ENCODE measurements at regions not wholly inside any gene's neighbourhood (a gene's known extent, or its start where the extent isn't known, plus 50 kb on each side); places are given as distances from the start of the nearest gene placed in this dataset.
A peak's percentile ranks its signal among the peaks of the same experiment; 100 is the strongest.

DNA sequence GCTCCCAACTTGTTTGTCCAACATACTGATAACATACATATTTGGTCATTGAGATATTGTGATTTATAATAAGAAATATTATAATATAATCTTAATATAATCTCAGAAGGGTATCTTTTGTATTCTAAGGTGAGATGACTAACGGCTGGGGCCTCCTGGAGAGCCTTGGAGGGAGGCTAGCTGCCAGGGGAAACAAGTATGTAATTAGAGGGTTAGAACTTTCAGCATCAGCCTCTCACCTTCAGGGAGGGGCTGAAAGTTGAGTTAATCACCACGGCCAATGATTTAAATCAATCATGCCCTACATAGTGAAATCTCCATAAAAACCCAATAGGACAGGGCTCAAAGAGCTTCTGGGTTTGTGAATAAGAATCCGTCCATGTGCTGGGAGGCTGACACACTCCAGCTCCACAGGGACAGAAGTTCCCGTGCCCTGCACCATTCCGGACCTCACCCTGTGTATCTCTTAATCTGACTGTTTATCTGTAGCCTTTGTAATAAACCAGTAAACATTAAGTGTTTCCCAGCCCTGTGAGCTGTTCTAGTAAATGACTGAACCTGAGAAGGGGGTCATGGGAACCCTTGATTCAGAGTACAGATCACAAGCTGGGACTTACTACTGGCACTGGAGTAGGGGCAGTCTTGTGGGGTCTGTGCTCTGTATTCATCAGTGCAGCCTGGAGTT, 86.3 kb upstream of the STEAP1B start:
- no peak for DNase-seq

DNA sequence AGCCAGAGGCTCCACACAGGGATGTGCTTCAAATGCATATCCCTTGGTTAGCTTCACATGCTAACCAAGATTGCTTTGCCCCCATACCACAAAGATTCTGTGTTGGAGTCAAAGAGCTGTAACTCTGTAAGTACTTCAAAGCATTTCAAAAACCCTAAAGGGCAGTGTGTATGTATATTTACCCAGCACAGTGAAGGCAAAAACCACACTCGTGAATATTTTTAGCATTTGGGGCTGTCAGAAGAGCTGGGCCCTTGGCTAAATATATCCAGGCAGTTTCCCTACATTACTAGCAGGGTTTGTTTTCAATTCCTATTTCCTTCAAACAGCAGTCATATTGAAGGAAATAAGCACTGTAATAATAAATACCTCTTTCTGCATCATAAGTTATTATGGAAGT, 84.2 kb upstream of the STEAP1B start:
- no peak for DNase-seq

DNA sequence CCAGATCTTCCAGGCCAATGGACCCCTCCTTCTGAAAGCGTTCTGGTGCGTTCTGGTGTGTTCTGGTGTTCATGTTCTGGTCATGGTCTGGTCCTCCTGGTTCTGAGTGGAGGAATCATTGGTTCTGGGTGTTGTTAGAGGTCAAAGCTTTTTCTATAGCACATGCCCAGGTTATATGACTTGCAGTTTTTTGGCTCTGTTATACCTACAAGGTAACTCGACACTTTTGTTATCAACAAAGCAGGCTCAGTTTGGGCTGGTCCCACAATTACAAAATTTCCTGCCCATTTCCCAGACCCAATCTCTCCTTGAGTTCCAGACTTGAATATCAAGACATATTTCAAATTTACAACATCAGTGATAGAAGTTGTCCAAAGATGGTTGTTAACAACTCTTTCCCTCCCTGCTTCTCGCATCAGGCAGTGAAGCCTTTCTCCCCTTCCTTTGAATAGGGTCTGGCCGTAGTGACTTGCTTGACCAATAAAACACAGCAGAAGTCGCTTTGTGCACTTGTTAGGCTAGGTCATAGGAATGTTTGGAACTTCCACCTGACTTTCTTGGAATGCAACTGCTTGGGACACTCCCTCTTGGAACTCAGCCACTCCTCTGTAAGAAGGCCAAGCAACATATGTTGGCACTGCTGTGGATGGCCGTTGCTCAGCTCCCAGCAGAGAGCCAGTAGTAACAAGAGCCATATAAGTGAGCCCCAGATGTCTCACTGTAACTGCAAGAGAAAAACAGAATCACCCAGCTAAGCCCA, 83.1 kb upstream of the STEAP1B start:
- no peak for DNase-seq

DNA sequence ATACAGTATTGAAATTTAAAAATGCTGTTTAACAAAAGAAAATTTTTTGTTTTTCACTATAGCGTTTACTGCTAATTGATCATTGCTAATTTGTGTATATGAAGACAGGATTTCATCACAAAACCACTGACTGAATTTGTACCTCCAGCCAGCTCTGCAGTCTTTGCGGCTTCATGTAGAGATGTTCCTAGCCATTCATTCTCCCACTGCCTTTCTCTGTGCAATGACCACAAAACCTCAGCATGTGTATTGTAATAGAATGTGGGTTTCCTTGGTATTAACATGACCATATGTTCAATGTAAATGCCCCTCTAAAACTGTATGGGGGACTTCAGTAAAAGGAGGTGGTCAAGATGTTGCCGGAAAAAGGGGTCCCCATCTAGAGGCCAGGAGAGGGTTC, 81.1 kb upstream of the STEAP1B start:
- no peak for DNase-seq

DNA sequence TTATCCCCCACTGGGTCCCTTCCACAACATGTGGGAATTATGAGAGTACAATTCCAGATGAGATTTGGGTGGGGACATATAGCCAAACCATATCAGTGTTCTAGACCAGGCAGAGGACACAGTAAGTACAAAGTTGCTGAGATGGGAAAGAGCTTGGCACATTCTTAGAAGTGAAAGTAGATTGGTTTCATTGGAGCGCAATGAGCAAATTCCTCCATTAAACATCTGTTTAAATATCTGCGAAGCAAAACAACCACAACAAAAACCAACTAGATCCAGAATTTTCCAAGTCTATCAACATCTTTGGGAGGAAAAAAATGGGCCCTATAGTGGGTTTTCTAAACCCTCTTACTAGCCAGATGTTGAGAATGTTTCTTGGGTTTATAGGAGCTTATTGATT, 80.0 kb upstream of the STEAP1B start:
- no peak for DNase-seq

DNA sequence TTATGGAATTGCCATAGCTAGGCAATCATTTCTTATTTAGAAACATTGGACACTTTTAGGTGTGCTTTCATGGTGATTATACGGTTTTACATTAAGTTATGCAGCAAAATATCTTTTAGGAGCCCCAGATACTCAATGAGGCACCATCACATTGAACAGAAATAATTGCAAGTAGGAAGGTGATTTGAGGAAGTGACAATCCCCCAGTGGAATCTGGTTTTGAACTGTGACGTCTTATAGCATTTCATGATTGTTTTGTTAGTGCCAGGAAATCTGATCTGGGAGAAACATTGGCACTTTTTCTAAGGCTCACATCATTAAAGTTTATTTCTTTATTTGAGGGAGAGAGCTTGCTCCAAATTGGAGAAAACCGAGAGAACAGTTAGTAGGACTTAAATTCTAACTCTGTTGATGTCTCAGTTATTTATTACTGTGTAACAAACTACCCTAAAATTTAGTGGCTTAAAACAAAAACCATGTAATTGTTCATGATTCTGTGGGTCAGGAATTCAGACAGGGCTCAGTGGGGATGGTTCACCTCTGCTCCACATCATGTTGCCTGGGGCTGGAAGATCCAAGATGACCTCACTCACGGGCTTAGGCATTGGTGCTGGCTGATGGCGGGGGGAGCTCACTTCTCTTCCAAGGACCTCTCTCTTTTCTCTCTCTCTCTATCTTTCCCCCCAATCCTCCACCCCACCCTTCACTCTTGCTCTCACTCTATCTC, 78.2 kb upstream of the STEAP1B start:
- no peak for DNase-seq

DNA sequence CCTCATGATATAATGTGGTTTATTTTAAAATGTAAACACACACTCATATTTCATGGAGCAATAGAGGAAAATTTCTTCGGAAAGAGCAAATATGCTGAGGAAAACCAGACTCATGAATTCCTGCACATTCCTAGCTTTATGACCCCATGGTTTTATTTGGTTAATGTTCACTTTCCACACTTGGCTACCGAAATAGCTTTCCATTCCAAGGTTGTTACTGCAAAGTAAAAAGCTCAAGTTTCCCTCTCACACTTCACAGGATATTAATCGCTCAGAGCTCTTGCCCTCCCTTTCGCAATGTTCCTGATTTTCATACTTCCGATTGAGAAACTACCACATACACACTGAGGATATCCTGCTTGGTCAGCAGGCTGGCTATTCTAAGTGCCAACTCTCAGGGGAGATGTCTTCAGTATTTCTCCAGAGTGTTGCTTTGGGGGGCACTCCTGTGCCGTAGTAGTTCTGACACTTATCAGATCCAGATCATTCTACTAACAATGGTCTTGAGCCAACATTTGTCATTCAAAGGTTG, 77.5 kb upstream of the STEAP1B start:
- DNase-seq = no peak

DNA sequence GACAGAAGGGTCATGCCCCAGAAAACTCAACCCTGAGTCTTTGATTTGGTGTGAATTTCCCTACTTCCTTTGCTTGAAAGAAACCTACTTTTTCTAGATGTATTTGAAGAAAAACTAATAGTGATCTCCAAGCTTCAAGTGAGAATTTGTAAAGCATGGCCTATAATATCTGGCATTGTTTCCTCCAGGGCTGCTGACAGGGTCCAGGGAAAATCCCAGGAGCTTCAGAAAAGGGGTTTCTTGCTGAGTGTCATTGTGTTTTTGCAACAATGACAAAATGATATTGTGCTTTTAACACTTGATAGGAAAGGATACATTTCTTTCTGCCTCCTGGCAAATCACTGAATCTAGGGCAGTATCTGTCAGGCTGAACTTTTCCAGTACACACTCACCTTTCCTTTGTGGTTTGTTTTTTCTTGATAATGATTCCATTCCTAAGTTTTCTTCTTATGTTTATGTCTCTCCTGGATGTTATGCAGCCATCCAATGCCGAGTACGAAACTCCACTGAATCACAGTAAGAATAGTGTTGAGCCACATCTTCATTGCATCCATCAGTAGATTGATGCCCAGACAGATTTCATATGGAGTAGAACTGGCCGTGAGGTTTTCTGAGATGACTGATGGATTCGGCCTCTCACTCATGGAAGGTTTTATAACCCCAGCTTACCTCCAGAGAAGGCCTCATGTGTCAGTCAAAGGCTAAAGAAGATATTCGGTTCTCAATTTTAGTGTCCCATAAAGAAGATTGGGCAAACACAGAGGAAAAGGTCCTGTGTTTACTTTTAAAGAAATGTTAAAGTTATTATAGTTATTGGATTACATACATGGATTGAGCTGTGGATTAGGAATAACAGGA, 76.9 kb upstream of the STEAP1B start:
- DNase-seq = no peak

DNA sequence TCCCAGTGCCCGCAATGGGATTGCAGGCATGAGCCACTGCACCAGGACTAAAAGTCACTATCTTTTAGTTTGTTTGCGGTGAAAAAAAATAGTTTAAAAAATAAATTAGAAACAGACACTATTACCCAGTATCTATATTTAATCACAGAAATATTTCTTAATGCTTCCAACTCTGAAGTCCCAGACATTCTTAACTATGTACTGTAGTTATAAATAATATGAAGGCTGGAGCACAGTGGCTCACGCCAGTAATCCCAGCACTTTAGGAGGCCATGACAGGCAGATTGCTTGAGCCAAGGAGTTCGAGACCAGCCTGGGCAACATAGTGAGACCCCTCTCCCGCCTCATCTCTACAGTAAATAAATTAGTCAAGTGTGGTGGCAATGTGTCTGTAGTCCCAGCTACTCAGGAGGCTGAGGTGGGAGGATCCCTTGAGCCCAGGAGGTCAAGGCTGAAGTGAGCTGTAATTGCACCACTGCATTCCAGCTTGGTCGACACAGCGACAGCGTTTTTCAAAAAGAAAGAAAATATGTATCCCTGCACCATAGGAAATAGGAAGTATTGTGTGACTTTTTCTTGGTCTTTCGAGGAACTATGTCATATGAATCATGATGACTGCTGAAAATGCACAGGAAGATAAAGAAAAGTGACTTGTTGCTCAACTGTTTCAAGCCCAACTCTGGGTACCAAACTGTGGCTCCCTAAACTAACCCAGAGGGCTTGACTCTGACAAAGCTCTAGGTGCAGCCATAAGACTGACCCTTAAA, 74.9 kb upstream of the STEAP1B start:
- DNase-seq = no peak

DNA sequence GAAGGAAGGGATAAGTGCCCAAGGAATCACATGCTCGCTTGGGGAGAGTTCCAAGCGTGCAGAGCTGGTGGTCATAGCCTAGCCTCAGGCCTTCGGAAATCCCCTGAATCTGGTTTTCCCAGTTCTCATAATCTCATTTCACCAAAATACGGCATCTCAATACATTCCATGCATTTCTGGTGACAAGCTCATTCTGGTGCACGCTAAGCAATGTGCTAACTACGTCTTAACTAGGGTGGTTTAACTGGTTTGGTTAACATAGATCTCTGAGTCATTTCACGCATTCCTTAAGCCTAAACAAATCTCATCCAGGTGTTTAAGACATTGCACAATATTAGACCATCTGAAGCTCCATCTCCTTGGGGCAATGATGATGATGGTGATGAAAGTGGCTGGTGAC, 72.9 kb upstream of the STEAP1B start:
- no peak for DNase-seq

DNA sequence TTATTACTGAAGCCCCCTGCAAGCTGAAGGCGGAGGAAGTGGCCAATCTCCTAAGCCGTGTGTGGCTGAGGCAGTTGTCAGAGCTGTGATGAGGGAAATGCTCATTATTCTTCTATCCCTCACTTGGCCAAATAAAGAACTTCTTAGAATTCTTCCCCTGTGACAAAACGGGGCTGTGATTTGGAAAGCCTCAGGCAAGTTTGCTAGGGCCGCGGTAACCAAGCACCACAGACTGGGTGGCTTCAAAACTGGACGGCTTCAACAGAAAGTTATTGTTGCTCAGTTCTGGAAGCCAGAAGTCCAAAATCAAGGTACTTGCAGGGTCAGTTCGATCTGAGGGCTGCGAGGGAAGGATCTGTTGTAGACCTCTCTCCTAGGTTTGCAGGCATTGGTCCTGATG, 72.3 kb upstream of the STEAP1B start:
- no peak for DNase-seq

DNA sequence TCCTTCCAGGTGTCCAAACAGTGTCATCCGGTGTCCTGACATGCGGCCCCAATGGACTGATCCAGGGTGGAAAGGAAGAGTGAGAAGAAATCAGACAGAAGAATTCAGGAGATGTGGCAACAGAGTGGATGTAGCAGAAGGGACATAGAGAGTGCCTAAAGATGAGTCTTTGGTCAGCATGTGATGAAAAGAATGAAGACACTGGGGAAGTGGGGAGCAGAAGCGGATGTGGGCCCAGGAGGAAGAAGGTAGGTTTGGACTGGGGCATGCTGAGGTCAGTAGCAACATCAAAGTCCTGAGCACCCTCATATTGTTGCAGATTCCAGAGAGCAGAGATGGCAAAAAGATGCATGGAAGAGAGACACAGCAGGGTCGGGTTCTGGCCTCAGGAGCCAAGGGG, 71.8 kb upstream of the STEAP1B start:
- DNase-seq = no peak

DNA sequence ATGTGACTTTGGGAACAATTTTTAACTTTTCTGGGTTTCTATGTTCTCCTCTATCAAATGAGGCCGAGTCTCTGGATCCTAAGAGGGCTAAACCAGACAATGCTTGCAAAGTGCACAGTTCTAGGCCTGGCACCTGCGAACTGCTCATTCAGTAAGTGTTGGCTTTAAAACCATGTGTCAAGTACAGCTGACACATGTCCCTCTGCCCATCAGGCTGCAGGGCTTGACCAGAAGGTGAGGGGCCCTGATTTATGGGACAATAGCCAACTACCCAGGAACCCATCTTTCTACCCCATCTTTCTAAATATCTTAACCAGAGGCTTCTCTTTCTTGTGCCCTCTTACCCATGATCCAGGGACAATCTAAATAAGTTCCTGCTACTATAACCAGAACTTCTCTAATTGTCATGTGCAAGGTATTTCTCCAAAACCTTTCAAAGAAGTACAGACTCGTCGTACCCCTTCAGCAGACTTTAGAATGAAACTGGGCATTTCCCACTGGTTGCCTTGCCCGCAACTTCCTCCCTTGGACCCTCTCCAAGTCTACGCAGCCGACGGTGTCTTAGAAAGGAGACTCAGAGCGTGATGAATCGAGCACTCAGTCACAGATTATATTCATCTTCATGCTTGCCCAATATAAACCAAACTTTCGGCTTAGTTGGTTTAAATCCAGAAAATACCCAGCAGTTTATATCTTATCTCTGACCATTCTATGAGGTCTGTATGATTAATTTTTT, 69.8 kb upstream of the STEAP1B start:
- no peak for DNase-seq

DNA sequence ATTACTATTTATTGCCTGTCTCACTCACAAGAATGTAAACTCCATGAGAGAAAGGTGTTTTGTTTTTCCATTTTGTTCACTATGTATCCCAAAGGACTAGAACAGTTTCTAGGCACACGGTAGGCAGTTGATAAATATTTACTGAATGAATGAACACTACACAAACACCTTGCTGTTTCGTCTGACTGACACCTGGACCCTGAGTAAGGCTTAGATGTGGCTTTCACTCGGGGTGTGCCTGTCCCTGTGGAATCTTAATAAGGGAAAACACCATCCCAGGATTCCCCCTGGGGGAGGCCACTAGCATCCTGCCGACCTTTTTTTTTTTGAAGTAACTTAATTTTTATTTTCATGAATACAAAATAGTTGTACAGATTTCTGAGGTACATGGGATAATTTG, 66.6 kb upstream of the STEAP1B start:
- no peak for DNase-seq

DNA sequence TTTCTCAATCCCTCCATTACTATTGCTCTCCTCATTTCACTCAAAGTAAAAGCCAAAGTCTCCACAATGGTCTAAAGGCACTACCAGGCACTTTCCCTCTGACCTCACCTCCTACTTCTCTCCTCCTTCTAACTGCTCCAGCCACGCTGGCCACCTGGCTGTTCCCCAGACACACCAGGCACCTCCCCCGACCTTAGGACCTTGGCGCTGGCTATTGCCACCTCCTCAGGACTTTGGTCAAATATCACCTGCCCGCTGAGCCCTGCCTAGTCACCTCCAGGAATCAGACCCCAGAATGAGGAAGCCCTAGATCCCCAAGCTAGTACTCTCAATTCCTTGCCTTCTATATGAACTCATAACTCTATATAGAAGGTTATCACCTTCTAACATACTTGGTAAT, 66.2 kb upstream of the STEAP1B start:
- no peak for DNase-seq

DNA sequence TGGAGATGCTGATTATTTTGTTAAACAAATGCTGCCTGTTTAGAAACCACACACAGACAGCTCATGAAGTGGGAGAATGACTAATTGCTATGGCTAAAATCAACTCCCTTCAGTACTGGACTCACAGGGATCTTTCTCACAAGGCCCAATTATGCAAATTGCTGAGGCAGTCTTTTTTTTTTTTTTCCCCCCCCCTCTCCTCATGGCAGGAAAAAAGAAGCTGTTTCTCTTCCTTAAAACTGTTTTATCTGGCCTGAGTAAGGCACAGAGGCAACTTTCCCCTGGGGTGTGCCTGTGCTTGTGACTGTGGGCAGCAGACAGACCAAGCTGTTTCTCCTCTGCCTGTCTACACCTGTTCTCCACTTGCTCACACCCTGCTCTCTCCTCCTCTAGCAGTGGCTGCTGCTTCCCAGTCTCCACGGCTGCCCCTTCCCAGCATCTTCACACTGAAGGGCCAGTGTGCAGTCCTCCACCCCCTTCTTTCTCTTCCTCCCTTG, 65.4 kb upstream of the STEAP1B start:
- no peak for DNase-seq

DNA sequence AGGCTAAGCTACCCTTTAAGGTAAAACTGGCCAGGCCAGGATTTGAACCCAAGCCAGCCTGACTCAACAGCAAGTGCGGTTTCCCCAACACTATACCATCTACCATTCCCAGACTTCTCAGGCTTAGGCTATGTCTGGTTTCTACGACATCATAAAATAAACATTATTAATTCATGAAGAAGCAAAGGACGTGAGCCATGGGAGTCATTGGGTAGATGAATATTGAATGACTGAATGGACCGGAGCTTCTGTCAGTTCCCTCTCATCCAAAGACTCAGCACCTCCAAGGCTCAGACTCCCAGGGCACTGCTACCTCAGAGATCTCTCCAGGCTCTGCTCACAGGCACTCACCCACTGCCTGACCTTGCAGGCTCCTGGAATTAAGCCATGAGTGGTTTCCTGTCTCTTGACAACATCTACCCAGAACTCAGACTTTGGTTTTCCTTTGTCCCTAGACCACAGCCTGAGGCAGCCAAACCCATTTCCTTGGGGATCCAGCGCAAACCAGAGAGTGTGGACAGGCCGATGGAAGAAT, 64.6 kb upstream of the STEAP1B start:
- DNase-seq = no peak

DNA sequence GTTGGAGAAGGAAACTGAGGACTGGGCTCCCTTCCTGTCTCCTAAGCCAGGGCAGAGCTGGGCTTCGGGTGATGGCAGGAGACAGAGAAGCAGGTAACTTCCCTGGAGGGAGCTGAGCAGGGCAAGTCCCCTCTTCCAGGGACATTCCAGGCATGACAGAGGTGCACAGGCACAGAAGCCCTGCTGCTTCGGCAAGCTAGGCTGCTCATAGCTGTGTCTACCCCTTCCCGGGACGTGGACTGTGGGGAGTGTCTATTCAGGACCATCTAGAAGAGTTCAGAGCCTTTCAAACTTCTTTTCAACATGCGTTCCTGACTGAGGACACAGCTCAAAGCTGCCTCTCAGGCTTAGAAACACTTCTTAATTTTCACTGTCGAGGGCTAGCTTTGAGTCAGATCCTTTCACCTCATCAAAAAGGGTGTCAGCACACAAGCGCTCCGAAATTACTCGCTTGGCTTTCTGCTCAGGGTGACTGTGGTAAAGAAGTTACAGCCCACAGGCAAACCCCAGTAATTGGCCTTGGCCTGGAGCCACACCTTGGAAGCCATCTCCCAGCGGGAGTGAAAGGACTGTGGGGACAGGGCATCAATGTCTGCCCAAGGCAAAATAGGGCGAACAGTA, 63.7 kb upstream of the STEAP1B start:
- DNase-seq = peak; percentile 22

DNA sequence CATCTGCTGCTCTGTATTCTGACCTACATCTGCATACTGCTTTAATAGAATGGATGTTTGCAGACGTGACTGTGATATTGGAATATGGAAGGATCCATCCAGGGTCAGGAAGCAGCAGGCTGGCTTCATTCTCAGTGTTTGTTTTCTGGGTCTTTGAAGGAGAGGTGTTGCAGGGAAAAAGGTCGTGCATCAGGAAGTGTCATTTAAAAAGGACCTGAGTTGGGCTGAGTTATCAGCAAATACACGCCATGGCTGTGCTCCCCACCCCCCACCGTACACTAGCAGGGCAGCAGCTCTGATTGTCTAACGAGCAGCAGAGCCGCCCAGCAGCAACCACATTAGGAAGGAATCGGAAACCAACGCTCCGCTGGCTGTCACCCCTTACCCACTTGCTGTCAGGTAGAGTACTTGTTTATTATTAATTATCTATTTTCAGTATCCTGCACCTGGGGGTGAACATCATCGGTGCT, 63.1 kb upstream of the STEAP1B start:
- peak; percentile 57 for DNase-seq

DNA sequence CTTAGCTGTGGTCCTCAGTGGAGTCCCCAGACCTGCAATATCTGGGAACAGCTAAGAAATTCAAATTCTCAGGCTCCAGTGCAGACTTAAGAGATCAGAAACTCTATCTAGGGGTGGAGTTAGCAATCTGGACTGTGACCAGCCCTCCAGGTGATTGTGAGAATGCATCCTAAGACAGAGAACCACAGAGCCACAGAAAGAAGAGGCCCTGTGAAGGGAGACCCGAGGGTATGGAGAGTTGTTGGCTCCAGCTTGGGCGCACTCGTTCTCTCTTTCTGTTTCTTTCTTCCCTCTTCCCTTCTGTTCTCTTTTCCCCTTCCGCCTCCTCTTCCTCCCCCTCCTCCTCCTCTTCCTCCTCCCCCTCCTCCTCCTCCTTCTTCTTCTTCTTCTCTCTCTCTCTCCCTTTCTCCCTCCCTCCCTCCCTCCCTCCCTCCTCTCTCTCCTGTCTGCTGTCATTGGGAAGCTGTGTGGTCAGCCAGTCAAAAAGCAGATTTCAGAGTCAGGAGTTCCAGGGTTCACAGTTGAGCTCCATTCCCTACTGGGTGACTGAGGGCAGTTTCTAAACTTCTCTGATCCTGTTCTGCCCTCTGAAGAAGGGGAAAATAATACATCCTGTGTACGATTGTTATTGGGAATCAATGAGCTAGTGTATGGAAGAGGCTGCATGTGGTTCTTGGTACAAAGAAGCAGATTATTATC, 62.1 kb upstream of the STEAP1B start:
- no peak for DNase-seq

Data from NCI-H774 (cell line).